ENCODE measurements at regions not wholly inside any gene's neighbourhood (a gene's known extent, or its start where the extent isn't known, plus 50 kb on each side); places are given as distances from the start of the nearest gene placed in this dataset.
A peak's percentile ranks its signal among the peaks of the same experiment; 100 is the strongest.

DNA sequence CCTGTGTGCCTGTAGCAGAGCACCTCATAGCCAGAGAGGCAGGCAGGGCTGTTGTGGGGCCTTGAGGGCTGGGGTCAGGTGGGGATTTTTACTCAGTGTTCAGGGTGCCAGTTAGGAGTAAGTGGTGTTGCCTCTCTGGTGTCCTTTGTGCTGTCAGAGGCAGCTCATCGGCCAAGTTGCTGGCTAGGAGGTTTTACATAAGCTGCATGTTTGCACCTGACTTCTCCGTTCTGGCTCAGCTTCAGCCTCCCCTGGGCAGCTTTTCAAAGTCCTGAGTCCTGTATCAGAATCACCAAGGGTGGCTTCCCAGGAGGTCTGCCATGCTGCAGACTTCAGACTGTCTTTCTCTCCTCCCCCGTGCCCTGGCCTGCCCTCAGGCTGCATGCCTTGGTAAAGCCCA lies 242.6 kb upstream of the TPM1 start:
- Histone ChIP-seq H3K4me3 (ENCODE audit: low read depth in 1 of 3, low read length in 3 of 3) (no peak overlapping the region), H3K4me1 (ENCODE audit: control insufficient read depth in 4 of 4, insufficient read depth in 4 of 4, low read length in 3 of 4) (peaks cover 0 to 7% (median 4%) of the 10 kb centered on the region in 4 donors), H3K36me3 (ENCODE audit: control insufficient read depth in 4 of 4, insufficient read depth in 3 of 4, low read depth in 1 of 4, low read length in 3 of 4) (no peaks in the 10 kb centered on the region), H3K27me3 (ENCODE audit: control insufficient read depth in 4 of 4, insufficient read depth in 4 of 4, low read length in 3 of 4) (no peaks in the 10 kb centered on the region), H3K9ac (ENCODE audit: low read depth in 1 of 2, low read length in 2 of 2) (no peak overlapping the region), H3K27ac (ENCODE audit: low read depth in 1 of 2, low read length in 2 of 2) (no peak overlapping the region), H3K9me3 (ENCODE audit: control insufficient read depth in 4 of 4, low read length in 3 of 4) (no peaks in the 10 kb centered on the region)
- DNase-seq (ENCODE audit: low spot score) = no peak
- 51% methylated on average over 3 of the region's 3 CpGs for WGBS
- TF ChIP-seq JUND (IDR thresholded peaks at IDR 0.05) (no peak), SP1 (IDR thresholded peaks at IDR 0.05) (no peak), HNF4G (IDR thresholded peaks at IDR 0.05) (no peak), RAD21 (IDR thresholded peaks at IDR 0.05) (peak; percentile 8 to 43), HNF4A (conservative IDR thresholded peaks at IDR 0.05) (peak in 1 of 2 donors; percentile 14), TAF1 (conservative IDR thresholded peaks at IDR 0.05) (no peak), FOXA2 (IDR thresholded peaks at IDR 0.05) (no peak)
- TF ChIP-seq, protein P1, sequence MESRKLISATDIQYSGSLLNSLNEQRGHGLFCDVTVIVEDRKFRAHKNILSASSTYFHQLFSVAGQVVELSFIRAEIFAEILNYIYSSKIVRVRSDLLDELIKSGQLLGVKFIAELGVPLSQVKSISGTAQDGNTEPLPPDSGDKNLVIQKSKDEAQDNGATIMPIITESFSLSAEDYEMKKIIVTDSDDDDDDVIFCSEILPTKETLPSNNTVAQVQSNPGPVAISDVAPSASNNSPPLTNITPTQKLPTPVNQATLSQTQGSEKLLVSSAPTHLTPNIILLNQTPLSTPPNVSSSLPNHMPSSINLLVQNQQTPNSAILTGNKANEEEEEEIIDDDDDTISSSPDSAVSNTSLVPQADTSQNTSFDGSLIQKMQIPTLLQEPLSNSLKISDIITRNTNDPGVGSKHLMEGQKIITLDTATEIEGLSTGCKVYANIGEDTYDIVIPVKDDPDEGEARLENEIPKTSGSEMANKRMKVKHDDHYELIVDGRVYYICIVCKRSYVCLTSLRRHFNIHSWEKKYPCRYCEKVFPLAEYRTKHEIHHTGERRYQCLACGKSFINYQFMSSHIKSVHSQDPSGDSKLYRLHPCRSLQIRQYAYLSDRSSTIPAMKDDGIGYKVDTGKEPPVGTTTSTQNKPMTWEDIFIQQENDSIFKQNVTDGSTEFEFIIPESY (IDR thresholded peaks at IDR 0.05) = no peak

DNA sequence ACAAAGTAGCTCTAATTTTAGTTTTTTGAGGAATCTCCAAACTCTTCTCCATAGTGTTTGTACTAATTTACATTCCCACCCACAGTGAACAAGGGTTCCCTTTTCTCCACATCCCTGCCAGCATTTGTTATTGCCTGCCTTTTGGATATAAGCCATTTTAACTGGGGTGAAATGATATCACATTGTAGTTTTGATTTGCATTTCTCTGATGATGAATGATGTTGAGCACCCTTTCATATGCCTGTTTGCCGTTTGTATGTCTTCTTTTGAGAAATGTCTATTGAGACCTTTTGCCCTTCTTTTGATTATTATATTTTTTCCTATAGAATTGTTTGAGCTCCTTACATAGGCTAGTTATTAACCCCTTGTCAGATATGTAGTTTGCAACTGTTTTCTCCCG lies 239.9 kb upstream of the TPM1 start:
- Histone ChIP-seq H3K9me3 (ENCODE audit: control insufficient read depth in 4 of 4, low read length in 3 of 4) (no peaks in the 10 kb centered on the region), H3K27ac (ENCODE audit: low read depth in 1 of 2, low read length in 2 of 2) (no peak overlapping the region), H3K4me3 (ENCODE audit: low read depth in 1 of 3, low read length in 3 of 3) (no peak overlapping the region), H3K9ac (ENCODE audit: low read depth in 1 of 2, low read length in 2 of 2) (no peak overlapping the region), H3K4me1 (ENCODE audit: control insufficient read depth in 4 of 4, insufficient read depth in 4 of 4, low read length in 3 of 4) (peaks cover 0 to 7% (median 4%) of the 10 kb centered on the region in 4 donors), H3K27me3 (ENCODE audit: control insufficient read depth in 4 of 4, insufficient read depth in 4 of 4, low read length in 3 of 4) (no peaks in the 10 kb centered on the region), H3K36me3 (ENCODE audit: control insufficient read depth in 4 of 4, insufficient read depth in 3 of 4, low read depth in 1 of 4, low read length in 3 of 4) (peaks cover 0 to 3% (median 0%) of the 10 kb centered on the region in 4 donors)
- 93% methylated on average over 2 of the region's 2 CpGs for WGBS
- DNase-seq (ENCODE audit: low spot score) = no peak
- TF ChIP-seq, protein P2, sequence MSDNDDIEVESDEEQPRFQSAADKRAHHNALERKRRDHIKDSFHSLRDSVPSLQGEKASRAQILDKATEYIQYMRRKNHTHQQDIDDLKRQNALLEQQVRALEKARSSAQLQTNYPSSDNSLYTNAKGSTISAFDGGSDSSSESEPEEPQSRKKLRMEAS (IDR thresholded peaks at IDR 0.05) = no peak
- TF ChIP-seq, protein P3, sequence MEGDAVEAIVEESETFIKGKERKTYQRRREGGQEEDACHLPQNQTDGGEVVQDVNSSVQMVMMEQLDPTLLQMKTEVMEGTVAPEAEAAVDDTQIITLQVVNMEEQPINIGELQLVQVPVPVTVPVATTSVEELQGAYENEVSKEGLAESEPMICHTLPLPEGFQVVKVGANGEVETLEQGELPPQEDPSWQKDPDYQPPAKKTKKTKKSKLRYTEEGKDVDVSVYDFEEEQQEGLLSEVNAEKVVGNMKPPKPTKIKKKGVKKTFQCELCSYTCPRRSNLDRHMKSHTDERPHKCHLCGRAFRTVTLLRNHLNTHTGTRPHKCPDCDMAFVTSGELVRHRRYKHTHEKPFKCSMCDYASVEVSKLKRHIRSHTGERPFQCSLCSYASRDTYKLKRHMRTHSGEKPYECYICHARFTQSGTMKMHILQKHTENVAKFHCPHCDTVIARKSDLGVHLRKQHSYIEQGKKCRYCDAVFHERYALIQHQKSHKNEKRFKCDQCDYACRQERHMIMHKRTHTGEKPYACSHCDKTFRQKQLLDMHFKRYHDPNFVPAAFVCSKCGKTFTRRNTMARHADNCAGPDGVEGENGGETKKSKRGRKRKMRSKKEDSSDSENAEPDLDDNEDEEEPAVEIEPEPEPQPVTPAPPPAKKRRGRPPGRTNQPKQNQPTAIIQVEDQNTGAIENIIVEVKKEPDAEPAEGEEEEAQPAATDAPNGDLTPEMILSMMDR (IDR thresholded peaks at IDR 0.05; ENCODE audit: low read depth, low read length, missing input control) = no peak
- TF ChIP-seq TAF1 (conservative IDR thresholded peaks at IDR 0.05) (no peak), SP1 (IDR thresholded peaks at IDR 0.05) (no peak), FOXA1 (IDR thresholded peaks at IDR 0.05) (no peak), HNF4A (conservative IDR thresholded peaks at IDR 0.05) (no peak), NR2F2 (IDR thresholded peaks at IDR 0.05) (no peak), EGR1 (IDR thresholded peaks at IDR 0.05; ENCODE audit: low read depth in 2 of 2) (no peak), JUND (IDR thresholded peaks at IDR 0.05) (no peak), FOXA2 (IDR thresholded peaks at IDR 0.05) (no peak), RXRA (IDR thresholded peaks at IDR 0.05) (no peak), HNF4G (IDR thresholded peaks at IDR 0.05) (no peak), GABPA (IDR thresholded peaks at IDR 0.05 in 1 of 2, conservative IDR thresholded peaks at IDR 0.05 in 1 of 2) (no peak), RAD21 (IDR thresholded peaks at IDR 0.05) (no peak), YY1 (IDR thresholded peaks at IDR 0.05) (no peak)
- TF ChIP-seq, protein P4, sequence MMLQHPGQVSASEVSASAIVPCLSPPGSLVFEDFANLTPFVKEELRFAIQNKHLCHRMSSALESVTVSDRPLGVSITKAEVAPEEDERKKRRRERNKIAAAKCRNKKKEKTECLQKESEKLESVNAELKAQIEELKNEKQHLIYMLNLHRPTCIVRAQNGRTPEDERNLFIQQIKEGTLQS (IDR thresholded peaks at IDR 0.05) = no peak
- TF ChIP-seq, protein P1 (IDR thresholded peaks at IDR 0.05) = no peak
- TF ChIP-seq, protein P5, sequence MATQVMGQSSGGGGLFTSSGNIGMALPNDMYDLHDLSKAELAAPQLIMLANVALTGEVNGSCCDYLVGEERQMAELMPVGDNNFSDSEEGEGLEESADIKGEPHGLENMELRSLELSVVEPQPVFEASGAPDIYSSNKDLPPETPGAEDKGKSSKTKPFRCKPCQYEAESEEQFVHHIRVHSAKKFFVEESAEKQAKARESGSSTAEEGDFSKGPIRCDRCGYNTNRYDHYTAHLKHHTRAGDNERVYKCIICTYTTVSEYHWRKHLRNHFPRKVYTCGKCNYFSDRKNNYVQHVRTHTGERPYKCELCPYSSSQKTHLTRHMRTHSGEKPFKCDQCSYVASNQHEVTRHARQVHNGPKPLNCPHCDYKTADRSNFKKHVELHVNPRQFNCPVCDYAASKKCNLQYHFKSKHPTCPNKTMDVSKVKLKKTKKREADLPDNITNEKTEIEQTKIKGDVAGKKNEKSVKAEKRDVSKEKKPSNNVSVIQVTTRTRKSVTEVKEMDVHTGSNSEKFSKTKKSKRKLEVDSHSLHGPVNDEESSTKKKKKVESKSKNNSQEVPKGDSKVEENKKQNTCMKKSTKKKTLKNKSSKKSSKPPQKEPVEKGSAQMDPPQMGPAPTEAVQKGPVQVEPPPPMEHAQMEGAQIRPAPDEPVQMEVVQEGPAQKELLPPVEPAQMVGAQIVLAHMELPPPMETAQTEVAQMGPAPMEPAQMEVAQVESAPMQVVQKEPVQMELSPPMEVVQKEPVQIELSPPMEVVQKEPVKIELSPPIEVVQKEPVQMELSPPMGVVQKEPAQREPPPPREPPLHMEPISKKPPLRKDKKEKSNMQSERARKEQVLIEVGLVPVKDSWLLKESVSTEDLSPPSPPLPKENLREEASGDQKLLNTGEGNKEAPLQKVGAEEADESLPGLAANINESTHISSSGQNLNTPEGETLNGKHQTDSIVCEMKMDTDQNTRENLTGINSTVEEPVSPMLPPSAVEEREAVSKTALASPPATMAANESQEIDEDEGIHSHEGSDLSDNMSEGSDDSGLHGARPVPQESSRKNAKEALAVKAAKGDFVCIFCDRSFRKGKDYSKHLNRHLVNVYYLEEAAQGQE (IDR thresholded peaks at IDR 0.05) = no peak

Measured in liver (tissue), 8 donors.